GM12878 (cell line): ENCODE measurements at regions not wholly inside any gene's neighbourhood (a gene's known extent, or its start where the extent isn't known, plus 50 kb on each side); places are given as distances from the start of the nearest gene placed in this dataset.

Experiments used
- ATAC-seq: fragments of 200-7000 bp; cut with Tn5 transposase; 3 replicates; pipeline ENCODE4 v1.9.1; 2020; ENCODE audit warnings: mild to moderate bottlenecking, moderate library complexity
- BruUV-seq: library from RNA; stranded (reverse); fragments of 400-500 nt; replicated peaks from 2 replicates; lab custom pipeline; 2021; lab: Mats Ljungman, UMichigan
- CTCF ChIA-PET: fragments of 300-600 bp; sonication (Branson Sonifier 250); formaldehyde crosslinking; extraction: SDS; loops from one replicate; lab custom pipeline; 2021; ENCODE audit warnings: inconsistent platforms; lab: Yijun Ruan, JAX
- POLR2A ChIA-PET: fragments of 350-600 bp; formaldehyde crosslinking; extraction: SDS; loops from one replicate; lab custom pipeline; 2021; ENCODE audit warnings: inconsistent platforms; lab: Charles Lee
- RAD21 ChIA-PET: fragments of 300-600 bp; sonication (Branson Sonifier 250); formaldehyde crosslinking; loops from one replicate; lab custom pipeline; 2023; ENCODE audit warnings: antibody characterized with exemption; ENCODE audit not compliant: unreplicated experiment; lab: Charles Lee
- SMC1A ChIA-PET: fragments of 300-600 bp; sonication (Branson Sonifier 250); formaldehyde crosslinking; loops from one replicate; lab custom pipeline; 2023; ENCODE audit not compliant: unreplicated experiment, uncharacterized antibody; lab: Charles Lee
- DNase-seq: peaks from one replicate; pipeline ENCODE4 v3.0.0-alpha.2; 2011; ENCODE audit warnings: low read depth, low spot score
- FAIRE-seq: peaks from 3 replicates; lab custom pipeline; 2011; peaks lifted over from hg19 to GRCh38; lab: Jason Lieb, UNC
- H2AFZ ChIP-seq: 2 replicates; pipeline ENCODE4 v1.6.0; 2011; ENCODE audit warnings: low read depth, low read length, control low read depth; ENCODE audit not compliant: control insufficient read depth
- H3K27ac ChIP-seq: 2 replicates; pipeline ENCODE4 v1.5.1; 2011; ENCODE audit warnings: control low read depth; ENCODE audit not compliant: control insufficient read depth, insufficient read depth
- H3K27me3 ChIP-seq, 2 experiments: replicated peaks in 1 of 2; 2 replicates each; pipeline versions ENCODE4 v1.6.0 to v1.6.1; 2011; ENCODE audit warnings: low read length in 1 of 2; ENCODE audit not compliant: control insufficient read depth in 2 of 2, insufficient read depth in 2 of 2
- H3K36me3 ChIP-seq, 2 experiments: 2 replicates each; pipeline ENCODE4 v1.5.1; 2011; ENCODE audit warnings: low read length in 1 of 2; ENCODE audit not compliant: control insufficient read depth in 2 of 2, insufficient read depth in 2 of 2
- H3K4me1 ChIP-seq: 2 replicates; pipeline ENCODE4 v1.6.1; 2011; ENCODE audit warnings: mild to moderate bottlenecking, low read length, moderate library complexity, mixed read lengths; ENCODE audit not compliant: control insufficient read depth, insufficient read depth
- H3K4me2 ChIP-seq: 2 replicates; pipeline ENCODE4 v1.6.0; 2011; ENCODE audit warnings: control low read depth; ENCODE audit not compliant: control insufficient read depth, insufficient read depth
- H3K4me3 ChIP-seq: fragments of 200-600 bp; sonication (generic); 2 replicates; pipeline ENCODE4 v1.5.1; 2016
- H3K79me2 ChIP-seq: 2 replicates; pipeline ENCODE4 v1.6.0; 2011; ENCODE audit warnings: low read length; ENCODE audit not compliant: control insufficient read depth, insufficient read depth
- H3K9ac ChIP-seq: 2 replicates; pipeline ENCODE4 v1.8.0; 2011; ENCODE audit warnings: low read length, control low read depth, mixed read lengths; ENCODE audit not compliant: control insufficient read depth, insufficient read depth
- H3K9me3 ChIP-seq: replicated peaks from 3 replicates; pipeline ENCODE4 v1.5.1; 2011; ENCODE audit warnings: mild to moderate bottlenecking, low read length; ENCODE audit not compliant: control insufficient read depth, insufficient read depth
- H4K20me1 ChIP-seq: 2 replicates; pipeline ENCODE4 v1.6.0; 2011; ENCODE audit not compliant: control insufficient read depth, insufficient read depth
- CEBPB ChIP-seq, 2 experiments: fragments of 150-350 bp in 1 of 2; IDR thresholded peaks; 2 replicates each; pipeline ENCODE4 v1.6.1; 2012 to 2014; ENCODE audit warnings: low read depth in 2 of 2, low read length in 2 of 2, borderline replicate concordance in 1 of 2, inconsistent platforms in 1 of 2
- EGR1 ChIP-seq, 2 experiments: IDR thresholded peaks; 1 replicate in 1 of 2; 2 replicates in 1 of 2; pipeline ENCODE4 v1.6.1; 2011 to 2012; ENCODE audit warnings: low read depth in 2 of 2, low read length in 2 of 2, borderline replicate concordance in 1 of 2, mild to moderate bottlenecking in 1 of 2, moderate library complexity in 1 of 2
- KAT2A ChIP-seq: conservative IDR thresholded peaks from 2 replicates; pipeline ENCODE4 v1.6.1; 2011; ENCODE audit warnings: low read depth, low read length; ENCODE audit not compliant: control insufficient read depth
- KDM1A ChIP-seq: fragments of 200-600 bp; sonication (generic); IDR thresholded peaks from 2 replicates; pipeline ENCODE4 v1.6.1; 2016; ENCODE audit warnings: borderline replicate concordance
- MEF2A ChIP-seq: IDR thresholded peaks from 2 replicates; pipeline ENCODE4 v1.6.1; 2011; ENCODE audit warnings: low read depth, mild to moderate bottlenecking, low read length, moderate library complexity; ENCODE audit not compliant: insufficient read depth
- NFIC ChIP-seq: IDR thresholded peaks from 2 replicates; pipeline ENCODE4 v1.6.1; 2012; ENCODE audit warnings: low read depth, mild to moderate bottlenecking, inconsistent platforms, low read length, moderate library complexity
- RAD51 ChIP-seq: fragments of 450-650 bp; IDR thresholded peaks from 2 replicates; pipeline ENCODE4 v1.6.1; 2016; ENCODE audit warnings: moderate library complexity, mild to moderate bottlenecking, inconsistent platforms
- RUNX3 ChIP-seq: IDR thresholded peaks from 2 replicates; pipeline ENCODE4 v1.6.1; 2012; ENCODE audit warnings: low read length, inconsistent platforms
- YY1 ChIP-seq: IDR thresholded peaks from 2 replicates; pipeline ENCODE4 v1.6.1; 2011; ENCODE audit warnings: low read depth, mild to moderate bottlenecking, low read length
- WGBS: methylation state at CpG from one replicate; pipeline ENCODE4 v1.1.6; 2016; ENCODE audit warnings: low lambda C conversion rate; ENCODE audit not compliant: insufficient replicate concordance, insufficient coverage; ENCODE audit errors: missing lambda C conversion rate; 5-methylcytosine and 5-hydroxymethylcytosine counted together
- in situ Hi-C: fragments of 300-500 bp; cut with MboI; formaldehyde crosslinking; loops from 9 replicates; pipeline ENCODE4 v1.14.3; 2018; ENCODE audit warnings: mixed read lengths
- intact Hi-C: fragments of 100-400 bp; cut with micrococcal nuclease; formaldehyde crosslinking; loops from one replicate; pipeline ENCODE4 v1.14.2; 2022; ENCODE audit not compliant: unreplicated experiment
- TF ChIP-seq, protein P1 (sequence below): IDR thresholded peaks from 2 replicates; pipeline ENCODE4 v1.6.1; 2011; ENCODE audit warnings: low read depth, mild to moderate bottlenecking, low read length, moderate library complexity, borderline replicate concordance; ENCODE audit errors: extremely low read depth
- TF ChIP-seq, protein P2 (sequence below): fragments of 450-650 bp; IDR thresholded peaks from 2 replicates; pipeline ENCODE4 v1.6.1; 2017; ENCODE audit warnings: mild to moderate bottlenecking

DNA sequence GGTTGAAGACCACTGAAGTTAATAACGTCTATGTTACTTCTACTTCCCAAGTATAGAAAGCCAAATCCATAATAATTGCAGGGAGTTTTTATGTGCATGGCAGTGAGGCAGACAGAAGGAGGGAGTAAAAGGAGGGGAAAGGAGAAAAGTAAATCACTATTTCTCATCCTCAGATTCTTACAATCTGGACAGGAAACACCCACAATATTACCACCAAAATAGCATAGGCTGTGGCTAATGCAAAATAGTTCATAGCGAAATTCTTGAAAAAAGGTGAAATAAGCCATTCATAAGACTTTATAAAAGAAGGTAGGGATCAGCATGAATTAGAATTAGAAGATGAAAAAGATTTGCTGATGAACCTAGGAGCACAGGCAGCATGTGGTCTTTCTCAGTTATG is 128.1 kb downstream of the KCNJ2 start:
- FAIRE-seq, result no peak
- RAD21 ChIA-PET, result interaction anchor here (1.8 kb wide), 1 partner anchor 88 kb away, joined by 6 read pairs; no protein-coding TSS in a partner anchor

More for the DNA sequence above, 128.1 kb downstream of the KCNJ2 start:
- ATAC-seq, result no peak
- H3K27ac ChIP-seq, result no peak overlapping the region
- no peaks in the 10 kb centered on the region for H3K36me3 ChIP-seq
- H3K4me1 ChIP-seq, result no peaks in the 10 kb centered on the region
- ChIA-PET SMC1A (interaction anchor here (0.7 to 3.3 kb wide), 7 partner anchors 11 to 255 kb away, joined by 3 to 14 read pairs (median 3); no protein-coding TSS in a partner anchor), CTCF (interaction anchor here (0.9 to 1.8 kb wide), 2 partner anchors 12 to 32 kb away, joined by 3 to 4 read pairs; no protein-coding TSS in a partner anchor)
- no peak overlapping the region for H3K4me3 ChIP-seq
- no peaks in the 10 kb centered on the region; the same call in 1 of the 3 replicates for H3K9me3 ChIP-seq
- no peaks in the 10 kb centered on the region for H3K79me2 ChIP-seq
- TF ChIP-seq RAD51 (no peak), MEF2A (0 out of 2 replicates have a peak, but pooled peaks have one; percentile 23), YY1 (no peak), RUNX3 (peak; percentile 72; the same call in 1 of the 2 replicates), KDM1A (no peak), CEBPB (IDR thresholded peaks at IDR 0.05; ENCODE audit: borderline replicate concordance in 1 of 2, low read depth in 2 of 2, low read length in 2 of 2) (no peak), EGR1 (IDR thresholded peaks at IDR 0.05; ENCODE audit: borderline replicate concordance in 1 of 2, low read depth in 2 of 2, low read length in 2 of 2) (no peak), KAT2A (no peak), NFIC (peak; percentile 62; the same call in 1 of the 2 replicates)
- TF ChIP-seq, protein P1, sequence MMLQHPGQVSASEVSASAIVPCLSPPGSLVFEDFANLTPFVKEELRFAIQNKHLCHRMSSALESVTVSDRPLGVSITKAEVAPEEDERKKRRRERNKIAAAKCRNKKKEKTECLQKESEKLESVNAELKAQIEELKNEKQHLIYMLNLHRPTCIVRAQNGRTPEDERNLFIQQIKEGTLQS, result no peak
- TF ChIP-seq, protein P2, sequence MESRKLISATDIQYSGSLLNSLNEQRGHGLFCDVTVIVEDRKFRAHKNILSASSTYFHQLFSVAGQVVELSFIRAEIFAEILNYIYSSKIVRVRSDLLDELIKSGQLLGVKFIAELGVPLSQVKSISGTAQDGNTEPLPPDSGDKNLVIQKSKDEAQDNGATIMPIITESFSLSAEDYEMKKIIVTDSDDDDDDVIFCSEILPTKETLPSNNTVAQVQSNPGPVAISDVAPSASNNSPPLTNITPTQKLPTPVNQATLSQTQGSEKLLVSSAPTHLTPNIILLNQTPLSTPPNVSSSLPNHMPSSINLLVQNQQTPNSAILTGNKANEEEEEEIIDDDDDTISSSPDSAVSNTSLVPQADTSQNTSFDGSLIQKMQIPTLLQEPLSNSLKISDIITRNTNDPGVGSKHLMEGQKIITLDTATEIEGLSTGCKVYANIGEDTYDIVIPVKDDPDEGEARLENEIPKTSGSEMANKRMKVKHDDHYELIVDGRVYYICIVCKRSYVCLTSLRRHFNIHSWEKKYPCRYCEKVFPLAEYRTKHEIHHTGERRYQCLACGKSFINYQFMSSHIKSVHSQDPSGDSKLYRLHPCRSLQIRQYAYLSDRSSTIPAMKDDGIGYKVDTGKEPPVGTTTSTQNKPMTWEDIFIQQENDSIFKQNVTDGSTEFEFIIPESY, result no peak
- TF ChIP-seq, all 136 proteins: peak for 3
- 15% methylated on average over 2 of the region's 2 CpGs for WGBS
- no peak overlapping the region for H3K4me2 ChIP-seq
- DNase-seq, result no peak
- H2AFZ ChIP-seq, result no peak overlapping the region
- H3K9ac ChIP-seq, result no peak overlapping the region
- POLR2A ChIA-PET, result no interaction called here
- H3K27me3 ChIP-seq, result no peaks in the 10 kb centered on the region
- no TSS peak for BruUV-seq
- H4K20me1 ChIP-seq, result no peaks in the 10 kb centered on the region
- intact Hi-C loops, result loop anchor here (5.0 to 10.0 kb wide), 4 partner anchors 50 to 107 kb away; no protein-coding TSS in a partner anchor
- in situ Hi-C loops, result no loop called here
